ENCODE measurements at regions not wholly inside any gene's neighbourhood (a gene's known extent, or its start where the extent isn't known, plus 50 kb on each side); places are given as distances from the start of the nearest gene placed in this dataset.

DNA sequence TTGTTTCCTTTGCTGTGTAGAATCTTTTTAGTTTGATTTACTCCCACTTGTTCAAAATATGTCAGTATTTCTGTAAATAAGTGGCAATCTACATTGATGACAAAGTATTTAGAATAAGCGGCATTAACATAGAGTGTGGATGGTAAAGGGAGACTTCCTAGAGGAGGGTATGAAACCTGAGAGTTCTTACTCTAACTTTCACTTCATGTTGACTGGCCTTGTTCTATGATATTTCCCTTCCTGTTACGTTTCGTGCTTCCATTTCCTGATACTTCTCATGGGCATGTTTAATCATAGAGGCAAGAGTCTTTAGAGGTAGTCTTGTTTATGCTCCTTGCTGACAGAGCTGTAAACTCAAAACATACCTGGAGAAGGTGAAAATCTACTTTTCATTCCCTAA is 408.9 kb downstream of the GLUD2 start:
- no peak for DNase-seq (ENCODE audit: low spot score in 2 of 2)
- H3K4me3 ChIP-seq (ENCODE audit: low read depth, poor library complexity, severe bottlenecking), result no peak overlapping the region
- TF ChIP-seq, protein P1, sequence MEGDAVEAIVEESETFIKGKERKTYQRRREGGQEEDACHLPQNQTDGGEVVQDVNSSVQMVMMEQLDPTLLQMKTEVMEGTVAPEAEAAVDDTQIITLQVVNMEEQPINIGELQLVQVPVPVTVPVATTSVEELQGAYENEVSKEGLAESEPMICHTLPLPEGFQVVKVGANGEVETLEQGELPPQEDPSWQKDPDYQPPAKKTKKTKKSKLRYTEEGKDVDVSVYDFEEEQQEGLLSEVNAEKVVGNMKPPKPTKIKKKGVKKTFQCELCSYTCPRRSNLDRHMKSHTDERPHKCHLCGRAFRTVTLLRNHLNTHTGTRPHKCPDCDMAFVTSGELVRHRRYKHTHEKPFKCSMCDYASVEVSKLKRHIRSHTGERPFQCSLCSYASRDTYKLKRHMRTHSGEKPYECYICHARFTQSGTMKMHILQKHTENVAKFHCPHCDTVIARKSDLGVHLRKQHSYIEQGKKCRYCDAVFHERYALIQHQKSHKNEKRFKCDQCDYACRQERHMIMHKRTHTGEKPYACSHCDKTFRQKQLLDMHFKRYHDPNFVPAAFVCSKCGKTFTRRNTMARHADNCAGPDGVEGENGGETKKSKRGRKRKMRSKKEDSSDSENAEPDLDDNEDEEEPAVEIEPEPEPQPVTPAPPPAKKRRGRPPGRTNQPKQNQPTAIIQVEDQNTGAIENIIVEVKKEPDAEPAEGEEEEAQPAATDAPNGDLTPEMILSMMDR (IDR thresholded peaks at IDR 0.05), result no peak
- no peak for TF ChIP-seq POLR2A (IDR thresholded peaks at IDR 0.05)
- intact Hi-C loops (cut with DNase I; ENCODE audit: low total_unique reads), result no loop called here
- 64 to 66% methylated on average over 3 of the region's 3 CpGs for WGBS, 2 donors

DNA sequence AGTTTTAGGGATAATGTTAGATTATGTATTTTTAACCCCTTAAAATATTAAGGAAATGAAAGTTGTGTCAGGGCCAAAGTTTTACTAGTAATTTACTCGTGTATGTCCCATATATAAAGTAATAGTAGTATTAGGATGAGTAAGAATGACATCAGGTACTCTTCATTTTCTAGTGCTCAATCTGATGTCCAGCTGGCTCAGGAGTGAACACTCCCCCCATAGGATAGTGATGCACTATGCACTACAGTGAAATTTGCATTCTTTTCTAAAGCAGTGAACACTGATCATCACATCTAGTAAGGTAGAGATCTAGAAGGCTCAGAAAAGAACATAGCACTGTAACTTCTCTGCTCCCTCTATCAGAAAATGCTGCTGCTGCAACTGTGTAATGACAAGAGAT is 409.7 kb downstream of the GLUD2 start:
- TF ChIP-seq, protein P1 (IDR thresholded peaks at IDR 0.05), result no peak
- TF ChIP-seq POLR2A (IDR thresholded peaks at IDR 0.05), result no peak
- intact Hi-C loops (cut with DNase I; ENCODE audit: low total_unique reads), result no loop called here
- no peak overlapping the region for H3K4me3 ChIP-seq (ENCODE audit: low read depth, poor library complexity, severe bottlenecking)
- 39 to 68% methylated on average over 1 of the region's 1 CpG for WGBS, 2 donors
- no peak for DNase-seq (ENCODE audit: low spot score in 2 of 2)

DNA sequence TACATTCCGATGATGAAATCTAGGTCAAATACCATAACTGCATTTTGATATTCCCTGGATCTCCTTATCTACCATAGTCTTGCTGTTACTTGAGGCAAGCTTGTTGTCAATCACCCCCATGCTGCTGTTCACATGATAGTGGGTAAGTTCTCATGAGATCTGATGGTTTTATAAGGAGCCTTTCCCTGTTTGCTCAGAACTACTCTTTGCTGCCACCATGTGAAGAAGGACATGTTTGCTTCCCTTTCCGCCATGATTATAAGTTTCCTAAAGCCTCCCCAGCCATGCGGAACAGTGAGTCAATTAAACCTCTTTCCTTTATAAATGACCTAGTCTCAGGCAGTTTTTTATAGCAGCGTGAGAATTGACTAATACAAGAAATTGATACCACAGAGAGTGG is 432.0 kb downstream of the GLUD2 start:
- TF ChIP-seq, protein P1 (IDR thresholded peaks at IDR 0.05), result no peak
- no peak for TF ChIP-seq POLR2A (IDR thresholded peaks at IDR 0.05)
- 54 to 86% methylated on average over 4 of the region's 4 CpGs for WGBS, 2 donors
- H3K4me3 ChIP-seq (ENCODE audit: low read depth, poor library complexity, severe bottlenecking), result no peak overlapping the region
- intact Hi-C loops (cut with DNase I; ENCODE audit: low total_unique reads), result no loop called here
- DNase-seq (ENCODE audit: low spot score in 2 of 2), result no peak

DNA sequence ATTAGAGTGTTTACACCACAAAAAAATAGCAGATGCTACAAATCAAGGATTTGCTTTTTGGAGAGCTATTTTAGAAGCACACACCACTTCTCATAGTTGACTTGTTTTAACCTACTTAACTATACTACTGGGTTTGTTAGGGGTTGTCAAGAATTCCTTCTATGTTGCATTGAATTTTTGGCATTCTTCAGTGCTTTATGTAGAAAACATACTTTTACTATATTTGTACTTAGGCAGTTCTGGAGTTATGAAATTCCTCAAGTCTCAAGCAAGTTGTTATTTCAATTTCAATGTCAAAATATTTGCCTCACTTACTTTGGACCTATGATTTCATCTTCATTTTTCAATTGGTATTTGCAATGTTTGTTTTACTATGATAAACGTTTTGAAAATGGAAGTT is 449.6 kb downstream of the GLUD2 start:
- no peak for DNase-seq (ENCODE audit: low spot score in 2 of 2)
- intact Hi-C loops (cut with DNase I; ENCODE audit: low total_unique reads), result no loop called here
- no peak for TF ChIP-seq POLR2A (IDR thresholded peaks at IDR 0.05)
- TF ChIP-seq, protein P1 (IDR thresholded peaks at IDR 0.05), result no peak
- no peak overlapping the region for H3K4me3 ChIP-seq (ENCODE audit: low read depth, poor library complexity, severe bottlenecking)
- 6 to 16% methylated on average over 1 of the region's 1 CpG for WGBS, 2 donors

DNA sequence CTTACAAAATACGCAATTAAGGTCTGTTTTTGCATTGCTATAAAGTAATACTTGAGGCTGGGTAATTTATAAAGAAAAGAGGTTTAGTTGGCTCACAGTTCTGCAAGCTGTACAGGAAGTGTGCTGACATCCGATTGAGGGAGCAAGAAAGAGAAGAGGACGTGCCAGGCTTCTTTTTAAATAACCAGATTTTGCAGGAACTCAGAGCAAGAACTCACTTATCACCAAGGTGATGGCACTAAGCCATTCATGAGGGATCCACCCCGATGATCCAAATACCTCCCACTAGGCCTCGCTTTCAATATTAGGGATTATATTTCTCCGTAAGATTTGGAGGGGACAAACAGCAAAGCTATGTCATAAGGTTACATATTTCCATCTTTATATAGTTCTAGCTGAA is 456.7 kb downstream of the GLUD2 start:
- H3K4me3 ChIP-seq (ENCODE audit: low read depth, poor library complexity, severe bottlenecking), result no peak overlapping the region
- WGBS, 2 donors, result 62 to 65% methylated on average over 6 of the region's 6 CpGs
- DNase-seq (ENCODE audit: low spot score in 2 of 2), result no peak
- TF ChIP-seq POLR2A (IDR thresholded peaks at IDR 0.05), result no peak
- TF ChIP-seq, protein P1 (IDR thresholded peaks at IDR 0.05), result no peak
- intact Hi-C loops (cut with DNase I; ENCODE audit: low total_unique reads), result no loop called here

DNA sequence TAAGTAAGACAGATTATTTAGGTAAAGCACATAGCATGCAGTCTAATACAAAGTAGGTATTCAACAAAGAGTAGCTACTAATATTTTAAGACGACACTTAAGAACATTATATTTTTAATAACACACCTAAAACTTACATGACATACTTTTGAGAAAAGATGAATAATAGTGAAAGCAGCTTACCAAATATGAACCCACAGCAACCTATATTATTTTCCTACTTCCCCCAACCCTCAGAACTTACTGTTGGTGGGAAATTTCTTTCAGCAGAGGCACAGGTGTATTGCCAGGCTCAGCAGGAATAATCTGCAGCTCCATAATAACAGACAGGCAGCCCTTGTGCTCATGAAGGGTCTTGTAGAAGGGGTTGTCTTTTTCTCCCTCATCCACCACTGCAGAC is 498.9 kb downstream of the GLUD2 start:
- intact Hi-C loops (cut with DNase I; ENCODE audit: low total_unique reads), result no loop called here
- TF ChIP-seq, protein P1 (IDR thresholded peaks at IDR 0.05), result no peak
- no peak for TF ChIP-seq POLR2A (IDR thresholded peaks at IDR 0.05)
- DNase-seq (ENCODE audit: low spot score in 2 of 2), result no peak
- WGBS, 2 donors, result 90 to 91% methylated on average over 1 of the region's 1 CpG
- H3K4me3 ChIP-seq (ENCODE audit: low read depth, poor library complexity, severe bottlenecking), result no peak overlapping the region
